K562 (cell line): ENCODE measurements at regions not wholly inside any gene's neighbourhood (a gene's known extent, or its start where the extent isn't known, plus 50 kb on each side); places are given as distances from the start of the nearest gene placed in this dataset.

Experiments
- ATAC-seq: fragments of 200-7000 bp; cut with Tn5 transposase; 3 replicates; pipeline ENCODE4 v1.9.1; 2020; ENCODE audit warnings: moderate library complexity
- BruUV-seq: library from RNA; stranded (reverse); fragments of 400-500 nt; replicated peaks from 2 replicates; lab custom pipeline; 2021; lab: Mats Ljungman, UMichigan
- CTCF ChIA-PET: fragments of 300-600 bp; formaldehyde crosslinking; extraction: SDS; loops from one replicate; lab custom pipeline; 2021; ENCODE audit warnings: low intra/inter-chr PET ratio; lab: Yijun Ruan, JAX
- POLR2A ChIA-PET: fragments of 300-600, 350-650 bp; sonication (Branson Sonifier 250); formaldehyde crosslinking; extraction: SDS; loops from one replicate; lab custom pipeline; 2021; ENCODE audit warnings: antibody characterized with exemption, inconsistent platforms; lab: Yijun Ruan, JAX
- DNase-seq, 4 experiments: peaks; one replicate each; pipeline versions ENCODE4 v3.0.0 to v3.0.0-alpha.2; 2011 to 2018; ENCODE audit warnings: low spot score in 3 of 4, mixed read lengths in 3 of 4; ENCODE audit errors: extremely low read depth in 1 of 4
- FAIRE-seq: peaks from 2 replicates; lab custom pipeline; 2011; peaks lifted over from hg19 to GRCh38; lab: Jason Lieb, UNC
- H2AFZ ChIP-seq: 2 replicates; pipeline ENCODE4 v1.6.0; 2011; ENCODE audit warnings: low read depth, low read length, control low read depth, inconsistent platforms
- H3K27ac ChIP-seq: fragments of 200-600 bp; 3 replicates; pipeline ENCODE4 v1.8.0; 2011; ENCODE audit warnings: low read depth, mild to moderate bottlenecking, control low read depth, inconsistent platforms, low read length, moderate library complexity, mixed read lengths; ENCODE audit errors: extremely low read depth
- H3K27me3 ChIP-seq, 2 experiments: fragments of 300-600 bp in 1 of 2; 2 replicates in 1 of 2; 3 replicates in 1 of 2; pipeline versions ENCODE4 v1.6.0 to v1.8.0; 2011; ENCODE audit warnings: inconsistent platforms in 2 of 2, low read length in 2 of 2, mild to moderate bottlenecking in 1 of 2, mixed read lengths in 1 of 2, moderate library complexity in 1 of 2; ENCODE audit not compliant: control insufficient read depth in 2 of 2, insufficient read depth in 2 of 2
- H3K36me3 ChIP-seq: fragments of 300-600 bp; 3 replicates; pipeline ENCODE4 v1.8.0; 2011; ENCODE audit warnings: mild to moderate bottlenecking, low read length, inconsistent platforms; ENCODE audit not compliant: control insufficient read depth, insufficient read depth
- H3K4me1 ChIP-seq, 2 experiments: fragments of 200-600 bp in 1 of 2; replicated peaks in 1 of 2; 2 replicates in 1 of 2; 3 replicates in 1 of 2; pipeline versions ENCODE4 v1.5.1 to v1.8.0; 2011; ENCODE audit warnings: inconsistent platforms in 2 of 2, low read length in 2 of 2, mild to moderate bottlenecking in 1 of 2, mixed read lengths in 1 of 2, moderate library complexity in 1 of 2; ENCODE audit not compliant: control insufficient read depth in 2 of 2, insufficient read depth in 2 of 2
- H3K4me2 ChIP-seq: 2 replicates; pipeline ENCODE4 v1.6.1; 2011; ENCODE audit warnings: low read length, control low read depth, inconsistent platforms, mixed read lengths; ENCODE audit not compliant: insufficient read depth
- H3K4me3 ChIP-seq: fragments of 200-600 bp; sonication (generic), shearing (Covaris generic); 2 replicates; pipeline ENCODE4 v1.5.1; 2016; ENCODE audit warnings: control low read depth, inconsistent platforms
- H3K79me2 ChIP-seq: fragments of 200-600 bp; 3 replicates; pipeline ENCODE4 v1.8.0; 2011; ENCODE audit warnings: low read length, inconsistent platforms; ENCODE audit not compliant: control insufficient read depth, insufficient read depth
- H3K9ac ChIP-seq, 2 experiments: 2 replicates each; pipeline versions ENCODE4 v1.6.0 to v1.6.1; 2011; ENCODE audit warnings: low read depth in 2 of 2, low read length in 2 of 2, control low read depth in 1 of 2, inconsistent platforms in 1 of 2, mild to moderate bottlenecking in 1 of 2, mixed read lengths in 1 of 2; ENCODE audit not compliant: insufficient read depth in 1 of 2
- H3K9me1 ChIP-seq: one replicate; pipeline ENCODE4 v1.6.0; 2011; ENCODE audit warnings: inconsistent platforms, mild to moderate bottlenecking, low read length, moderate library complexity; ENCODE audit not compliant: control insufficient read depth, insufficient read depth
- H3K9me3 ChIP-seq: replicated peaks from 2 replicates; pipeline ENCODE4 v1.5.1; 2011; ENCODE audit warnings: low read depth, low read length, inconsistent platforms; ENCODE audit not compliant: control insufficient read depth, insufficient read depth
- H4K20me1 ChIP-seq: replicated peaks from 2 replicates; pipeline ENCODE4 v1.6.1; 2011; ENCODE audit warnings: low read length, inconsistent platforms, mixed read lengths; ENCODE audit not compliant: control insufficient read depth, insufficient read depth
- KDM1A ChIP-seq, 2 experiments: fragments of 450-650 bp; IDR thresholded peaks; 2 replicates each; pipeline ENCODE4 v1.6.1; 2016; ENCODE audit warnings: mild to moderate bottlenecking in 2 of 2
- RBM25 ChIP-seq: fragments of 200-400 bp; formaldehyde crosslinking; IDR thresholded peaks from 2 replicates; pipeline ENCODE4 v1.6.1; 2018; ENCODE audit warnings: low read length, low read depth, moderate library complexity; ENCODE audit not compliant: severe bottlenecking
- ZHX1 ChIP-seq: fragments of 150-350 bp; conservative IDR thresholded peaks from 2 replicates; pipeline ENCODE4 v1.6.1; 2014; ENCODE audit warnings: low read length
- WGBS: fragments of 100-300 bp; shearing (Covaris generic); methylation state at CpG from one replicate; pipeline ENCODE4 v1.1.6; 2016; ENCODE audit warnings: low coverage, mixed read lengths; ENCODE audit not compliant: insufficient coverage; ENCODE audit errors: missing lambda C conversion rate; 5-methylcytosine and 5-hydroxymethylcytosine counted together
- in situ Hi-C: fragments of 300-500 bp; cut with MboI; formaldehyde crosslinking; loops from 4 replicates; pipeline ENCODE4 v1.15.0; 2018; ENCODE audit warnings: inconsistent platforms, mixed read lengths
- intact Hi-C: fragments of 100-400 bp; cut with micrococcal nuclease; formaldehyde crosslinking; loops from 2 replicates; pipeline ENCODE4 v1.14.2; 2022

DNA sequence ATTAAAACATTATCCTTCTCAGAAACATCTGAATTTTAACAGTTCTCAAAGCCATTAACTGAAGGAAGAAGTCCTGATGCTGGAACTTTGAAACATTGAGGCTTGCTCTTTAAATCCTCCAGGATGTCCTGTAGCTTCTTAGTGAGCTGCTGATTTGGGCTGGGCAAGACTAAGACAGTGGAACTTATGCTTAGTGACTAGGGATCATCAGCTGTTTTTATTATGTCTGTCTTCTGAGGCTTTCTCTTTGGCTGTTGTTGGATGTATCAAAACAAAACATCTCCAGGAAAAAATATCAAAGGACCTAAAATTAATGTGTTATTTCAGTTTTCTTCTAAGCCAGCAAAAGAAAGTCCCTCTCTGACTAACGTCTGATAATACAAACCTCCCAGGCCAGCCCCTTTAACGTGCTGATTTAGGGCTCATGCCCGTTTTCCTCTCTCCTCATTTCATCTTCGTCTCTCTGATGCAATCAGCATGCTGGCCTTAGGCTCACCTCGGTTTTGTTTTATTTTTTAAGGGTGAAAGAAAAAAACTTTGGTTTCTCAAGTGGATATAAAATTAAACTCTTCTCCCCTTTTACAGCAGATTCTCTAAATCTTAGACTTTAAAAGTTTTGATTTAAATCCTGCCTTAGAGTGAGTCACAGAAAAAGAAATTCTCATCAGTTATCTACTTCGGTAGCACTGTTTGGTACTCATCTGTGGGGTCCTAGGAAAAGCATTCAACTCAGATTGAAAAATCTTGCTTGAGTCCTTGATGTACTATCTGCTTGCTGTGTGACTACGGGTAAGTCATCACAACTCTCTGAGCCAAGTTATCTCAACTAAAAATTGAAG lies 106.2 kb upstream of the CCDC91 start:
- peak; percentile 29 for FAIRE-seq
- WGBS, result 12% methylated on average over 7 of the region's 7 CpGs
- no peaks in the 10 kb centered on the region for H3K9me1 ChIP-seq
- no peak for ATAC-seq
- ChIA-PET CTCF (interaction anchor here (0.7 kb wide), 1 partner anchor 1503 kb away, joined by 3 read pairs; no protein-coding TSS in a partner anchor), POLR2A (no interaction called here)
- H3K27me3 ChIP-seq, result no peaks in the 10 kb centered on the region; a peak in 1 of 5 replicates
- H3K9ac ChIP-seq, result no peak overlapping the region
- in situ Hi-C loops (no loop called here), intact Hi-C loops (no loop called here)
- no peak overlapping the region for H3K4me2 ChIP-seq
- no peak overlapping the region for H2AFZ ChIP-seq
- BruUV-seq, result no TSS peak
- H3K36me3 ChIP-seq, result no peaks in the 10 kb centered on the region
- H3K9me3 ChIP-seq, result no peaks in the 10 kb centered on the region
- H3K79me2 ChIP-seq, result no peaks in the 10 kb centered on the region
- TF ChIP-seq KDM1A (IDR thresholded peaks at IDR 0.05) (peak; percentile 72 to 81), RBM25 (peak; percentile 53), ZHX1 (no peak)
- no peak for DNase-seq
- no peaks in the 10 kb centered on the region for H3K4me1 ChIP-seq
- no peaks in the 10 kb centered on the region for H4K20me1 ChIP-seq
- H3K27ac ChIP-seq, result no peak overlapping the region
- H3K4me3 ChIP-seq, result no peak overlapping the region
